ENCODE measurements at regions not wholly inside any gene's neighbourhood (a gene's known extent, or its start where the extent isn't known, plus 50 kb on each side); places are given as distances from the start of the nearest gene placed in this dataset.
A peak's percentile ranks its signal among the peaks of the same experiment; 100 is the strongest.

DNA sequence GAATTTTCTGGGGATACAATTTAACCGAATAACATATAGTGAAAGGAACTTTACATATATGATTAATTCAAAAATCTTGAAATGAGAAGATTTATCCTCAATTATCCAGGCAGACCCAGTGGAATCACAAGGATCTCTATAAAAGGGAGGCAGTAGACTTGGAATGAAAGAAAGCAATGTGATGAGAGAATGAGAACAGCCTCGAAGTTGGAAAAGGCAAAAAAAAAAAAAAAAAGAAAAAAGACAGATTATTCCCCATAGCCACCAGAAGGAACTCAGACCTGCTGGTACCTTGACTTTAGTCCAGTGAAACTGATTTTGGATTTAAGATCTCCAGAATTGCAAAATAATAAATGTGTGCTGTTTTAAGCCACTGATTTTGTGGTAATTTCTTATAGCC lies 416.3 kb upstream of the OR4E1 start:
- TF ChIP-seq, protein P1, sequence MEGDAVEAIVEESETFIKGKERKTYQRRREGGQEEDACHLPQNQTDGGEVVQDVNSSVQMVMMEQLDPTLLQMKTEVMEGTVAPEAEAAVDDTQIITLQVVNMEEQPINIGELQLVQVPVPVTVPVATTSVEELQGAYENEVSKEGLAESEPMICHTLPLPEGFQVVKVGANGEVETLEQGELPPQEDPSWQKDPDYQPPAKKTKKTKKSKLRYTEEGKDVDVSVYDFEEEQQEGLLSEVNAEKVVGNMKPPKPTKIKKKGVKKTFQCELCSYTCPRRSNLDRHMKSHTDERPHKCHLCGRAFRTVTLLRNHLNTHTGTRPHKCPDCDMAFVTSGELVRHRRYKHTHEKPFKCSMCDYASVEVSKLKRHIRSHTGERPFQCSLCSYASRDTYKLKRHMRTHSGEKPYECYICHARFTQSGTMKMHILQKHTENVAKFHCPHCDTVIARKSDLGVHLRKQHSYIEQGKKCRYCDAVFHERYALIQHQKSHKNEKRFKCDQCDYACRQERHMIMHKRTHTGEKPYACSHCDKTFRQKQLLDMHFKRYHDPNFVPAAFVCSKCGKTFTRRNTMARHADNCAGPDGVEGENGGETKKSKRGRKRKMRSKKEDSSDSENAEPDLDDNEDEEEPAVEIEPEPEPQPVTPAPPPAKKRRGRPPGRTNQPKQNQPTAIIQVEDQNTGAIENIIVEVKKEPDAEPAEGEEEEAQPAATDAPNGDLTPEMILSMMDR (IDR thresholded peaks at IDR 0.05; ENCODE audit: low read depth, low read length) = no peak
- in situ Hi-C loops (cut with HindIII; ENCODE audit: low sequenced_read_pairs) = no loop called here
- no peak overlapping the region for H3K4me3 ChIP-seq (ENCODE audit: low read depth, low read length)
- DNase-seq (ENCODE audit: low read depth, low spot score) = no peak

DNA sequence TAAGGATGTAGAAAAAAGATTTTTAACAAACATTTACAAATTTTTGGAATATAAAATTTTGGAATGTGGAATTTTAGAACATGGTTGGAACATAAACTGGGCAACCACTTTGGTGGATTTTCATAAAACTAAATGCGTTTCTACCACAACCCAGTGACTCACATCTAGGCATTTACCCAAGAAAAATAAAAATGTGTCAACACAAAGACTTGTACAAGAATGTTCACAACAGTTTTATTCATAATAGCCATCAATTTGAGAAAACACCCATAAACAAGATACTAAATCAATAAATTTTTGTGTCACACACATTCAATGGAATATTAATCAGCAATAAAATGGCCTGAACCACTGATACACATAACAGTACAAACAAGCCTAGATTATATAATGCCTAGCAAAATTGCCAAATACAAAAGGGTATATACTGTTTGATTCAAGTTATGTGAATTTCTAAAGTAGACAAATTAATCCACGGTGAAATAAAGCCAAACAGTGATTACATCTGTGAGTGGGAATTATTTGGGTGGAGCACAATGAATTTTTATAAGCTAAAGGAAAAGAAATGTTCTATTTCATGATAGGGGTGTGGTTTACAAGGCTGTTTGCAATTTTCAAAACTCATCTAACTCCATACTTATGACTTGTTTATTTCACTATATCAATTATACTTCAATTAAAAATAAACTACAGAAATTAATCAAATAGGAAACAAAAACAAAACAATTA lies 415.2 kb upstream of the OR4E1 start:
- TF ChIP-seq, protein P1 (IDR thresholded peaks at IDR 0.05; ENCODE audit: low read depth, low read length) = no peak
- peak; percentile 37 for DNase-seq (ENCODE audit: low read depth, low spot score)
- no peak overlapping the region for H3K4me3 ChIP-seq (ENCODE audit: low read depth, low read length)
- in situ Hi-C loops (cut with HindIII; ENCODE audit: low sequenced_read_pairs) = no loop called here

DNA sequence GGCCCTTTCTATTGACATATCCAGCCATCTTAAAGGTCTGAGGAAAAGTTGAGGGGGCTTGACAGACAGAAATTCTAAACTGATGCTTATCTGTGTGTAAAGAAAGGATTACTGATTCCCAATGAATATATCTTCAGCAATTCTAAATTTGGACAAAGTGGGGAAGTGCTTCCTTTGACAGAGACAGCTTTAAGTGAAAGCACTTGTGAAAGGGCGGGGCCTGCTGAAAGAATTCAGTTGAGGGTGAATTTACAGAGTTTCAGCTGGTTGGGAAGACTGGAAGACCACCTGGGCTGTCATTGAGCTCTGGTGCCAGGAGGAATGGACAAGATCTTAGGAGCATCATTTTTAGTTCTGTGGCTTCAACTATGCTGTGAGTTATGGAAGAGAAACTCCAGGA lies 412.5 kb upstream of the OR4E1 start:
- DNase-seq (ENCODE audit: low read depth, low spot score) = no peak
- H3K4me3 ChIP-seq (ENCODE audit: low read depth, low read length) = no peak overlapping the region
- in situ Hi-C loops (cut with HindIII; ENCODE audit: low sequenced_read_pairs) = no loop called here
- TF ChIP-seq, protein P1 (IDR thresholded peaks at IDR 0.05; ENCODE audit: low read depth, low read length) = no peak

DNA sequence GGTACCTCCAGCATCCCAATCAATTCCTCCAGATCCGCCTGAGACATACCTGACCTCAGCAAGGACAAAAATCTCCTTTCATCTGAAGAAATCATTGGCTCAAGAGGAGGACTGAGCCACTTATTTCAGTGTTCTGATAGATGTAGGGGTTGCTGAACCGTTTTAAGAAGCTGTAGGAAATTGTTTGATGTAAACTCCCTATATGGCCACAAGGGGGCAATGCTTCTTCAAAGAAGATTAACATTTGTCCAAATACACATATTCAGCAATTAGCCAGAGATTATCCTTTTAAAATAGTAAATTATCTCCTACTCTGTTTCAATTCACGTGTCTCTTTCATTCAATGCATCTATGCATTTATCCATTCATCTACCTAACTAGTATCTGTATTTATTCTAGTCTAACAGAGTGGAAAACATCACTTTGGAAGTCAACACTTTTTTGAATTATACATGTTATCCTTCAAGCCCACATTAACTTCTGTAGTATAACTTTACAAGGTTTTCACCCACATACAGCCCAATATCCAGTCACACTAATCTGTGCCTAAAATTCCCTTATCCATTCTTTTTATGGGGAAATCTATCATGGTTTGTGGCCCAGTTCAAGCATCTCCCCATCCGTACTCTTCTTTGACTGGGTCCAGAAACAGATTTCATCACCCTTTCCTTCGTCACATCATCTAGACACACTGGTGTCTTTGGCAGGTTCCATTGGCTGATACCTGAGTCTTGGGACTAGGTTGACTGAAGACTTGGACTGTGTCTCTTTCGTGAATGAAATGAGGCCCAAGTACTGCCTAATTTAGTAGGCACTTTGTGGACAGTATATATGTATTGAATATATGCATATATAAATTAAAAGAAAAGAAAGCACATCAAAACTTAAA lies 411.0 kb upstream of the OR4E1 start:
- TF ChIP-seq, protein P1 (IDR thresholded peaks at IDR 0.05; ENCODE audit: low read depth, low read length) = peak; percentile 77
- no peak overlapping the region for H3K4me3 ChIP-seq (ENCODE audit: low read depth, low read length)
- in situ Hi-C loops (cut with HindIII; ENCODE audit: low sequenced_read_pairs) = no loop called here
- DNase-seq (ENCODE audit: low read depth, low spot score) = peak; percentile 69

DNA sequence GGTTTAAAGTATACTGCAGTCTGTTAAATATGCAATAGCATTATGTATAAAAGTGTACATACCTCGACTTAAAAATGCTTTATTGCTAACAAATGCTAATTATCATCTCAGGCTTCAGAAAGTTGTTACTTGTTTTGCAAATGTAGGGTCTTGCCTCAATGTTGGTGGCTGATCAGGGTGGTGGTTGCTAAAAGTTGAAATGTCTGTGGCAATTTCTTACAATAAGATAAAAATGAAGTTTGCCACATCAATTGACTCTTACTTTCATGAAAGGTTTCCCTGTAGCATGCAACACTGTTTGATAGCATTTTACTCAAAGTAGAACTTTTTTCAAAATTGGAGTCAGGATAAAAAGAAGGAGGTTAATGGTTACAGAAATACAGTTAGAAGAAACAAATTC lies 407.7 kb upstream of the OR4E1 start:
- TF ChIP-seq, protein P1 (IDR thresholded peaks at IDR 0.05; ENCODE audit: low read depth, low read length) = no peak
- in situ Hi-C loops (cut with HindIII; ENCODE audit: low sequenced_read_pairs) = no loop called here
- no peak overlapping the region for H3K4me3 ChIP-seq (ENCODE audit: low read depth, low read length)
- DNase-seq (ENCODE audit: low read depth, low spot score) = no peak

DNA sequence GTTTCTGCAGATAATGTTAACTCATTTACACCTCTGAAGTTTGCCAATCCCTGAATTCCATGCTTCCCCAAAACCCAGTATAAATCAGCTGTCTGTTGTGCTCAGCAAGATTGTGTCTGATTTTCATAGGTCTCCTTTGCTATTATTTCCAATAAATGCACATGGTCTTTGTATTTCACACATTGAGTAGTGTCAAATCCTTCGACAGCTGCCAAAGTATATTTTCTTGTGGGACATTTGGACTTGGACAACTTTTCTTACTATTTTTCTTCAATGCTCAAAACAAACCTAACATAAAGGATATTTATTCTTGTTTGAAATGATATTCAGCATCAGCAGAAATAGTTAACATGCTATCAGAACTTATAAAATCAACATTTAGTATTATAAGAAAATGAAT lies 406.1 kb upstream of the OR4E1 start:
- no peak overlapping the region for H3K4me3 ChIP-seq (ENCODE audit: low read depth, low read length)
- no peak for DNase-seq (ENCODE audit: low read depth, low spot score)
- TF ChIP-seq, protein P1 (IDR thresholded peaks at IDR 0.05; ENCODE audit: low read depth, low read length) = no peak
- in situ Hi-C loops (cut with HindIII; ENCODE audit: low sequenced_read_pairs) = no loop called here

All from astrocyte of the spinal cord (primary cell).